Neural progenitor cell (in vitro differentiated cells): ENCODE measurements at regions not wholly inside any gene's neighbourhood (a gene's known extent, or its start where the extent isn't known, plus 50 kb on each side); places are given as distances from the start of the nearest gene placed in this dataset.

ENCODE experiments used
- EZH2 ChIP-seq: fragments of 200-600 bp; sonication (generic); IDR thresholded peaks from 2 replicates; pipeline ENCODE4 v1.6.1; 2017; ENCODE audit warnings: antibody characterized with exemption, mild to moderate bottlenecking, moderate library complexity
- EZH2phosphoT487 ChIP-seq: fragments of 200-600 bp; sonication (generic); IDR thresholded peaks from 2 replicates; pipeline ENCODE4 v1.6.1; 2017; ENCODE audit warnings: antibody characterized with exemption
- TF ChIP-seq, protein P1 (sequence below): fragments of 200-600 bp; sonication (generic); IDR thresholded peaks from 2 replicates; pipeline ENCODE4 v1.5.1; 2017; ENCODE audit warnings: antibody characterized with exemption, mild to moderate bottlenecking

GRCh38 chr19:28471731-28472510 is 741.0 kb downstream of the UQCRFS1 start:
- TF ChIP-seq, protein P1, sequence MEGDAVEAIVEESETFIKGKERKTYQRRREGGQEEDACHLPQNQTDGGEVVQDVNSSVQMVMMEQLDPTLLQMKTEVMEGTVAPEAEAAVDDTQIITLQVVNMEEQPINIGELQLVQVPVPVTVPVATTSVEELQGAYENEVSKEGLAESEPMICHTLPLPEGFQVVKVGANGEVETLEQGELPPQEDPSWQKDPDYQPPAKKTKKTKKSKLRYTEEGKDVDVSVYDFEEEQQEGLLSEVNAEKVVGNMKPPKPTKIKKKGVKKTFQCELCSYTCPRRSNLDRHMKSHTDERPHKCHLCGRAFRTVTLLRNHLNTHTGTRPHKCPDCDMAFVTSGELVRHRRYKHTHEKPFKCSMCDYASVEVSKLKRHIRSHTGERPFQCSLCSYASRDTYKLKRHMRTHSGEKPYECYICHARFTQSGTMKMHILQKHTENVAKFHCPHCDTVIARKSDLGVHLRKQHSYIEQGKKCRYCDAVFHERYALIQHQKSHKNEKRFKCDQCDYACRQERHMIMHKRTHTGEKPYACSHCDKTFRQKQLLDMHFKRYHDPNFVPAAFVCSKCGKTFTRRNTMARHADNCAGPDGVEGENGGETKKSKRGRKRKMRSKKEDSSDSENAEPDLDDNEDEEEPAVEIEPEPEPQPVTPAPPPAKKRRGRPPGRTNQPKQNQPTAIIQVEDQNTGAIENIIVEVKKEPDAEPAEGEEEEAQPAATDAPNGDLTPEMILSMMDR = no peak
- TF ChIP-seq EZH2phosphoT487 = no peak
- no peak for TF ChIP-seq EZH2
